Epithelial cell of proximal tubule (primary cell): ENCODE measurements at regions not wholly inside any gene's neighbourhood (a gene's known extent, or its start where the extent isn't known, plus 50 kb on each side); places are given as distances from the start of the nearest gene placed in this dataset.

Experiments used
- DNase-seq: peaks from one replicate; pipeline ENCODE4 v3.0.0-alpha.2; 2011; ENCODE audit warnings: low read depth
- H3K4me3 ChIP-seq: 2 replicates; pipeline ENCODE4 v1.5.1; 2011; ENCODE audit warnings: low read depth, mild to moderate bottlenecking, low read length
- TF ChIP-seq, protein P1 (sequence below): conservative IDR thresholded peaks from 2 replicates; pipeline ENCODE4 v1.5.1; 2012; ENCODE audit warnings: low read depth, mild to moderate bottlenecking, low read length

DNA sequence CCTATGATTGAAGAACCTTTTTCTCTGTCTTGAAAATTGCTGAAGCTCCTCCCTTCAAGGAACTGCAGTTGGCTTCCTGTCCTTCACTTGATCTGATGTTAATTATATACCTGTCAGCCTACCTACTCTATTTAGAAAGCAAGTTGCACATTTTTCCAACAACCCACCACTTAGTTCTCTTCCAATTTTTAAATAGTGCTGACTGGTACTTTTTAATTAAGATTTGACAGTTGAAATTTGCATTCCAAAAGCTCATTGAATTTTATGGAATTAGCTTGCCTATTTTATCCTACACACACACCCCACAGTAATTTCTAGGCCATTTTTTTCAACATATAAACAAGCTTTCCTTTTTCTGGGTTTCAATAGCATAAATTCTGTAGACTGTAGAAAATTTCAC, 820.3 kb upstream of the FAT3 start:
- H3K4me3 ChIP-seq, result no peak overlapping the region
- DNase-seq, result no peak
- TF ChIP-seq, protein P1, sequence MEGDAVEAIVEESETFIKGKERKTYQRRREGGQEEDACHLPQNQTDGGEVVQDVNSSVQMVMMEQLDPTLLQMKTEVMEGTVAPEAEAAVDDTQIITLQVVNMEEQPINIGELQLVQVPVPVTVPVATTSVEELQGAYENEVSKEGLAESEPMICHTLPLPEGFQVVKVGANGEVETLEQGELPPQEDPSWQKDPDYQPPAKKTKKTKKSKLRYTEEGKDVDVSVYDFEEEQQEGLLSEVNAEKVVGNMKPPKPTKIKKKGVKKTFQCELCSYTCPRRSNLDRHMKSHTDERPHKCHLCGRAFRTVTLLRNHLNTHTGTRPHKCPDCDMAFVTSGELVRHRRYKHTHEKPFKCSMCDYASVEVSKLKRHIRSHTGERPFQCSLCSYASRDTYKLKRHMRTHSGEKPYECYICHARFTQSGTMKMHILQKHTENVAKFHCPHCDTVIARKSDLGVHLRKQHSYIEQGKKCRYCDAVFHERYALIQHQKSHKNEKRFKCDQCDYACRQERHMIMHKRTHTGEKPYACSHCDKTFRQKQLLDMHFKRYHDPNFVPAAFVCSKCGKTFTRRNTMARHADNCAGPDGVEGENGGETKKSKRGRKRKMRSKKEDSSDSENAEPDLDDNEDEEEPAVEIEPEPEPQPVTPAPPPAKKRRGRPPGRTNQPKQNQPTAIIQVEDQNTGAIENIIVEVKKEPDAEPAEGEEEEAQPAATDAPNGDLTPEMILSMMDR, result no peak

DNA sequence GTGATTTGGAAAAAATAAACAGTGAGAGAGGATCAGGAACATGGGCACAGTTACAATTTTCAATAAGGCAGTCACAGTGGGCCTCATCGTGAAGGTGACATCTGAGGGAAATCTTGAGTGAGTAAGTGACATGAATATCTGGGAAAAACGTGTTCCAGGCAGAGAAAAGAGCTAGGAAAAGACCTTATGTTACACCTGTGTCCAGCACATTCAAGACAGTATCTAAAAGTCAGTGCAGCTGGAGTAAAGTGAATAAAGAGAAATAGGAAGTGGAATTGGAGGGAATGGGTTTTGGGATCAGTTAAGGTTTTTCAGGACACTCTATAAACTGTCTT, 827.5 kb upstream of the FAT3 start:
- H3K4me3 ChIP-seq, result no peak overlapping the region
- no peak for DNase-seq
- TF ChIP-seq, protein P1, result no peak

DNA sequence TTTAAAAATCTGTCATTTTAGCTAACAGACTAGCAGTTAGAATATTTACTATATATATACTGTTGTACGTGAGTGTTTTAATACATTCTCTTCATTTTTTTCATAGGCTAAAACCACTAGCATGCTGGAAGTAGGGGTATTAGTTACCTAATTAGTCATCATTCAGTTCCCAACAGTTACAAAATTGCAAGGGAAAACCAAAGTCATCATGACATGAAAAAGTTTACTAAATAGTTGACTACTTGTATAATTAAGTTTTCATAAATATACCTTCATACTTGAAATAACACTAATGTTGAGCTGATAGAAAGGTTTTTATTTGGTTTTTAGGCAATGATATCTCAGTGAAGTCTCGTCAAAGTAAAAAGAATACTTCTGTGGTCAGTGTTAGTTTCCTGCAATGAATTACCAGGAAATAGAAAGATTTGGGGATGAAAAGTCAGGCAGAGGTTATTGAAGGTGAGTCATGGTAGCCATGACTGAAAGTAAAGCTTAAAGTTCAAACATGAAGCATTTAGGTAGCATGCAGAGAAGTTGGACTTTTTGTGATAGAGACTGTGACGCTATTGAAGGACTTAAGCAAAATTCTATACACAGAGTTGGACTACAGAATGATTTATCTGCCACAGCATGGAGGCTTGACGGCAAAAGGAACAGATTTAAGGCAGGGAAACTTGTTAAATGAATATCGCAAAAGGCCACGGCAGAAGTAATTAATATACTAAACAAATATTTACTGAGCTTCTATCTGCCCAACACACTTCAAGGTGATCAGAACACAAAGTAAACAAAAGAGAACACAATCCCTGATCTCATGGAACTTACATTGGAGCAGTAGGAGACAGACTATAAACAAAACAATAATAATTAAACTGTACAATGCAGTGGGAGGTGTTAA, 828.1 kb upstream of the FAT3 start:
- DNase-seq, result peak; percentile 19
- H3K4me3 ChIP-seq, result no peak overlapping the region
- TF ChIP-seq, protein P1, result no peak

DNA sequence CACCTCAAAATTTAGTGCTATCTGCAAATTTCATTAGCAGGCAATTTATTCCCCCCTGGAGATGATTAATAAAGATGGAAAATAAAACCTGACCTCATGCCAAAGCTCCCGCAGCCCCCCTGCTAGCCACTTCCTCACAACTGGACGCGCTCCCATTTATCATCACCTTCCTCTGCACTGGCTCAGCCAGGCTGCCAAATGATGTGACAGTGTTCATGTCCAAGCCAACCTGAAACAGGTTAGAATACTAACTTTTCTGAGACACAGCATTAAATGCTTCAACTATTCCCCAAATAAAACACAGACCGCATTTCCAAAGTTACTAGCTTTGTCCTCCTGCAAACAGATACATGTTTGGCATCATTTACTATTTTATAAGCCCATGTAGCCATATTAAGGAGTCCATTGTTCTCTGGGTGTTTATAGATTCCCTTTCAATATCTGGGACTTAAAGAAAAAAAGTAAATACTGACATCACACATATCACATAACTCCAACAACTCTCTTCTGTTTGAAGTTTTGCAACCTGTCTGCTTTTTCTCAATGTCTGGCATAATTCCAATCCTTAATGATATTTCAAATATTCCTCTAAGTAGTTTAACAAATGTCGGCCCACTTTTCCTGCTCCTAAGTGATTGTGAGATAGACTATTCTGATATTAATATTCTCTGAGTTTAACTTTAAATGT, 829.7 kb upstream of the FAT3 start:
- TF ChIP-seq, protein P1, result no peak
- no peak for DNase-seq
- no peak overlapping the region for H3K4me3 ChIP-seq

DNA sequence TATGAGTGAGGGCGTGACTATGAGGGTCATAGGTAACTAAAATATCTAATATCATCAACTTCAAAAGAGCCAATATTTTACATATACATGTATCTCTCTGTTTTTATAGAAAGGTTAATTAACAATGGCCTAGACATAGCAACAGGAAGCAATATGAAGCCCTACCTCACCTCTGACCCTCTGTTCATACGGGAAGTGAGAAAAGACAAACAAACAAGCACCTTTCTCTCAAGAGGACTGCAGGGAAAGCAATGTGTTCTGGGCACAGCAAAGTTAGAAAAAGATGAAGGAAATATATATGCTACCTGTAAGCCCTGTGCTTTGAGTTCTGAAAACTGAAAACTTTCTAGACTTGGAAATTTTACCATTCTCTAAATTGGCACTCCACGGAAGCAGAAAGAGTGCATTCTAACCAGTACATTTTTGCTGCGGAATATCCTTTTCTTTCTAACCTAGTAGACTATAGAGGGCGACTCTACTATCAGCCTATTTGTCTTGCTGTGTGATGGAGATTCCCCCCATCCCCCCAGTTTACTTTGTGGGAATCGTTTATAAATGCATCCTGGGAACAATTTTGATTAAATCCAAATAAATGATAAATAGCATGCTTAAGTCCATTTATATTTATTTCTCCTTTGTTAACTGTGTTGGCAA, 830.4 kb upstream of the FAT3 start:
- TF ChIP-seq, protein P1, result no peak
- DNase-seq, result no peak
- no peak overlapping the region for H3K4me3 ChIP-seq

DNA sequence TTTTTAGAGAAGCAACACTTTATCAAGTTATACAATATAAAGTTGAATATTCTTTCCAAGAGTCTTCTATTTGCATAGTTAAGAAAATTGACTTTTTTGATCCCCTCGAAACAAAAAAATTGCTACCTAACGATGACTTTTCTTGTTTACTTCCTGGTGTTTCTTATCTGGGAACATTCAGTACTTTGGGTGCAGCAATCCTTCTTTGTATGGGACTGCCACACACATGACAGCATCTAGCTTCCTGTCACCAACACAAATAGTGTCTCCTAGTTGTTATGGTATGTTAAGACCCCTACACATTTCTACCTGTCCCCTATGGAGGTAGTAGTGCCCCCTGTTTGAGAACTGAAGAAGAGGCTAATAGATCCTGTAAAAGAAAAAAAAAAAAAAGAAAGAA, 841.7 kb upstream of the FAT3 start:
- TF ChIP-seq, protein P1, result no peak
- no peak for DNase-seq
- H3K4me3 ChIP-seq, result no peak overlapping the region
